ENCODE measurements at regions not wholly inside any gene's neighbourhood (a gene's known extent, or its start where the extent isn't known, plus 50 kb on each side); places are given as distances from the start of the nearest gene placed in this dataset.
"Not testable (repeated sequence)": the region's sequence is repeated elsewhere in the genome, so short reads cannot be mapped to it uniquely, and the experiment has no call there.

DNA sequence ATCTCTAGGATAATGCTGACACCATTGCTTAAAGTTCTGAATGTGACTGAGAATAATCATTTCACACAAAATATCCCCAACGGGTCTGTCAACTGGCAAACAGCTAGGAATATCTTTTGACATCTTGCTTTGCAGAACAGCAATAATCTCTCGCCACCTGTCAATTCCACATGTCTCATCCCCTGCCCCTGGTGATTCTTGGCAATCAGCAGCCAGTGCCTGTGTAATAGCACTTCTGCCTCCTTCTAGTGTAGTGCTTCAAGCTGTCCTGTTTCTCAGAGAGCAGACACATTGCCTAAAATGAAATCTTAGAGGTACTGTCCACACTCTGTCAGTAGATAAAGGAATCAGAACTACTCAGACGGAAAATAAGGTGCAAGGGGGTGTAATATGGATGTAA, 984.4 kb downstream of the LTN1 start:
- H3K36me3 Mint-ChIP-seq; H3K9me3 Mint-ChIP-seq; H3K4me1 ChIP-seq (ENCODE audit: control insufficient read depth in 2 of 2, insufficient read depth in 2 of 2, low read length in 2 of 2); H3K9me3 ChIP-seq (ENCODE audit: control insufficient read depth in 2 of 3, low read length in 3 of 3); H3K4me1 Mint-ChIP-seq; H3K4me3 ChIP-seq (ENCODE audit: low read length); H3K27ac ChIP-seq (ENCODE audit: low read depth, low read length); ATAC-seq; H3K27ac Mint-ChIP-seq; intact Hi-C loops (cut with micrococcal nuclease); H3K27me3 ChIP-seq (ENCODE audit: control insufficient read depth in 2 of 2, insufficient read depth in 2 of 2, low read length in 2 of 2); CTCF ChIA-PET; DNase-seq; H3K27me3 Mint-ChIP-seq; H3K4me3 Mint-ChIP-seq; POLR2A ChIA-PET; H3K36me3 ChIP-seq (ENCODE audit: control insufficient read depth in 2 of 3, insufficient read depth in 3 of 3, low read length in 3 of 3): not testable (repeated sequence)

- H3K4me3 ChIP-seq (ENCODE audit: low read length); H3K4me1 ChIP-seq (ENCODE audit: control insufficient read depth in 2 of 2, insufficient read depth in 2 of 2, low read length in 2 of 2); intact Hi-C loops (cut with micrococcal nuclease); CTCF ChIA-PET; H3K27me3 ChIP-seq (ENCODE audit: control insufficient read depth in 2 of 2, insufficient read depth in 2 of 2, low read length in 2 of 2); H3K9me3 ChIP-seq (ENCODE audit: control insufficient read depth in 2 of 3, low read length in 3 of 3); ATAC-seq; POLR2A ChIA-PET; H3K27me3 Mint-ChIP-seq; H3K36me3 ChIP-seq (ENCODE audit: control insufficient read depth in 2 of 3, insufficient read depth in 3 of 3, low read length in 3 of 3); H3K27ac Mint-ChIP-seq; H3K4me3 Mint-ChIP-seq; H3K4me1 Mint-ChIP-seq; H3K27ac ChIP-seq (ENCODE audit: low read depth, low read length); H3K36me3 Mint-ChIP-seq; DNase-seq; H3K9me3 Mint-ChIP-seq: not testable (repeated sequence)
Observed at GRCh38 chr21:28003627-28004026, 989.0 kb downstream of the LTN1 start.

DNA sequence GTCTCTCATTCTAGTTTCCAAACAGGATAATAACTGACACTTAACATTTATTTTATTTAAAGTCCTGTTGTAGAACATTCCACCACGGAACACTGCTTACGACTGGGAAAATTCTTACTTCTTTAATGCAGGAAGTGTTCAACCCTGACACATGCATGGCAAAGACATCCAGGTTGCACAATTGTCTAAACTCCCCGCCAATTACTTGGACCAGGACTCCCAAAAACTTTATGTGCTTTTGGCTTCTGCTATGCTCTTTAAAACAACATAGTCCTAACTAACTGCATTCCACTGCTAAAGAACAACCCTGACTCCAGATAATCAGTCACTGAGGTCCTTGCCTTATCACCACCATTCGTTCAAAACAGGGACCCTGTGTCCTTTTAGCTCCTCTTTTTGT, 995.8 kb downstream of the LTN1 start:
- H3K9me3 ChIP-seq (ENCODE audit: control insufficient read depth in 2 of 3, low read length in 3 of 3): not testable (repeated sequence)

DNA sequence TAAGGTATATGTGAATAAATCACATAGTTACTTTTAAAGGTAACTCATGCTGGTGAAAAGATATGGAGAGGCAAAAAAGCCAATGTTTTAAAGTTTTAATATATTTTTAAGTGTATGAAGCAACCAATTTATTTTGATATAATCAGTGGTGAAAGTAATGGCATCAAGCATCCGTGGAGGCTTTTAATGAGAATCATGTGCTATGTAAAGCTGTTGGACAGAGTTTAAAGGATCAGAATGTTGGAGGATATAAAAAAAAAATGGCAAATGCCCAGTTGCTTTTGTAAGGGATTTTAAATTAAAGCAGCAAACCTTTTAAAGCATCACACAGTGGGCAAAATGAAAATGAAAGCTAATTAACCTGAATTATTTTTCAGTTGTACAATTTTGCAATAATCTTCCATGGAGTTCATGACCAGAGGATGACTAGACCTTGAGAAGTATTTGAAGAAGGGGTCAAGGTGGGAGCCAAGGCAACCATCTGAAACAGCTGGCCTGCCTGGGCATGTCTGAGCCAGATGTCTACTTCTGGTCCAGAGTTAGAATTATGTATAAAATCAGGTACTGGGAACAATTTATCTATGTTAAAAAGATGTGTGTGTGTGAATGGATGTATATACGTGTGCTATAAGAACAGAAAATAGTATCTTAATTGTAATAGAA, 1007.9 kb downstream of the LTN1 start:
- H3K4me3 Mint-ChIP-seq; H3K4me3 ChIP-seq (ENCODE audit: low read length); ATAC-seq; DNase-seq; H3K27me3 ChIP-seq (ENCODE audit: control insufficient read depth in 2 of 2, insufficient read depth in 2 of 2, low read length in 2 of 2); H3K27ac ChIP-seq (ENCODE audit: low read depth, low read length); H3K27ac Mint-ChIP-seq; H3K36me3 Mint-ChIP-seq; H3K9me3 Mint-ChIP-seq; H3K27me3 Mint-ChIP-seq; H3K4me1 ChIP-seq (ENCODE audit: control insufficient read depth in 2 of 2, insufficient read depth in 2 of 2, low read length in 2 of 2); H3K4me1 Mint-ChIP-seq; intact Hi-C loops (cut with micrococcal nuclease); CTCF ChIA-PET; H3K36me3 ChIP-seq (ENCODE audit: control insufficient read depth in 2 of 3, insufficient read depth in 3 of 3, low read length in 3 of 3); H3K9me3 ChIP-seq (ENCODE audit: control insufficient read depth in 2 of 3, low read length in 3 of 3); POLR2A ChIA-PET: not testable (repeated sequence)

More for the DNA sequence above, 995.8 kb downstream of the LTN1 start:
- H3K9me3 Mint-ChIP-seq; DNase-seq; H3K4me1 ChIP-seq (ENCODE audit: control insufficient read depth in 2 of 2, insufficient read depth in 2 of 2, low read length in 2 of 2); H3K27ac Mint-ChIP-seq; POLR2A ChIA-PET; CTCF ChIA-PET; intact Hi-C loops (cut with micrococcal nuclease); H3K36me3 Mint-ChIP-seq; ATAC-seq; H3K4me3 ChIP-seq (ENCODE audit: low read length); H3K27me3 Mint-ChIP-seq; H3K27me3 ChIP-seq (ENCODE audit: control insufficient read depth in 2 of 2, insufficient read depth in 2 of 2, low read length in 2 of 2); H3K36me3 ChIP-seq (ENCODE audit: control insufficient read depth in 2 of 3, insufficient read depth in 3 of 3, low read length in 3 of 3); H3K4me1 Mint-ChIP-seq; H3K27ac ChIP-seq (ENCODE audit: low read depth, low read length); H3K4me3 Mint-ChIP-seq: not testable (repeated sequence)

DNA sequence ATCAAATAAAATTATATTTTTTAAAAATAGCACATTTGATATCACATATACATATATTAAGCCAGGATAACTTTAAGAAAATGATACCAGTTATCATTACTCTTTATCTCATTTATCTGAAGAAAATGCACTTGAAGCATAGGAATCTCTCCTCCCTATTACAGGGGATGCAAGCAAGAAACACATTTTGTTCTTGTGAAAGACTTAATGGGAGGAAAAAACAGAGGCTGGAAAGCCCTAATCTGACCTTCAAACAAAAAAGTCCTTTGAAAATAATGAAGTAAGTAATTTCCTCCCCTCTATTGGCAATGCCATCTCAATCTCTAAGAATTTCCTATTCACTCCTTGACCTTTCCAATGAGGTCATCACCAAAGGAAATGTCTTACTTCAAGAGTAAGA, 1012.6 kb upstream of the ADAMTS5 start:
- H3K36me3 ChIP-seq (ENCODE audit: control insufficient read depth in 2 of 3, insufficient read depth in 3 of 3, low read length in 3 of 3); H3K9me3 ChIP-seq (ENCODE audit: control insufficient read depth in 2 of 3, low read length in 3 of 3); POLR2A ChIA-PET; H3K4me3 Mint-ChIP-seq; H3K36me3 Mint-ChIP-seq; H3K4me1 Mint-ChIP-seq; H3K27me3 Mint-ChIP-seq; intact Hi-C loops (cut with micrococcal nuclease); H3K4me3 ChIP-seq (ENCODE audit: low read length); H3K27ac ChIP-seq (ENCODE audit: low read depth, low read length); ATAC-seq; H3K27me3 ChIP-seq (ENCODE audit: control insufficient read depth in 2 of 2, insufficient read depth in 2 of 2, low read length in 2 of 2); H3K4me1 ChIP-seq (ENCODE audit: control insufficient read depth in 2 of 2, insufficient read depth in 2 of 2, low read length in 2 of 2); H3K9me3 Mint-ChIP-seq; H3K27ac Mint-ChIP-seq; CTCF ChIA-PET; DNase-seq: not testable (repeated sequence)

GRCh38 chr21:27975514-27975913, 1008.6 kb upstream of the ADAMTS5 start:
- Mint-ChIP-seq H3K9me3 (peaks cover 0 to 12% (median 3%) of the 10 kb centered on the region in 11 donors), H3K4me3 (no peak overlapping the region), H3K4me1 (no peaks in the 10 kb centered on the region), H3K36me3 (no peaks in the 10 kb centered on the region), H3K27ac (no peak overlapping the region), H3K27me3 (no peaks in the 10 kb centered on the region)
- no peak overlapping the region for H3K27ac ChIP-seq (ENCODE audit: low read depth, low read length)
- no peaks in the 10 kb centered on the region for H3K9me3 ChIP-seq (ENCODE audit: control insufficient read depth in 2 of 3, low read length in 3 of 3)
- DNase-seq (no peak), ATAC-seq (no peak)
- intact Hi-C loops (cut with micrococcal nuclease): no loop called here
- H3K4me3 ChIP-seq (ENCODE audit: low read length): no peak overlapping the region
- H3K27me3 ChIP-seq (ENCODE audit: control insufficient read depth in 2 of 2, insufficient read depth in 2 of 2, low read length in 2 of 2): no peaks in the 10 kb centered on the region
- H3K4me1 ChIP-seq (ENCODE audit: control insufficient read depth in 2 of 2, insufficient read depth in 2 of 2, low read length in 2 of 2): no peaks in the 10 kb centered on the region
- CTCF ChIA-PET: no interaction called here
- POLR2A ChIA-PET: no interaction called here
- H3K36me3 ChIP-seq (ENCODE audit: control insufficient read depth in 2 of 3, insufficient read depth in 3 of 3, low read length in 3 of 3): no peaks in the 10 kb centered on the region

DNA sequence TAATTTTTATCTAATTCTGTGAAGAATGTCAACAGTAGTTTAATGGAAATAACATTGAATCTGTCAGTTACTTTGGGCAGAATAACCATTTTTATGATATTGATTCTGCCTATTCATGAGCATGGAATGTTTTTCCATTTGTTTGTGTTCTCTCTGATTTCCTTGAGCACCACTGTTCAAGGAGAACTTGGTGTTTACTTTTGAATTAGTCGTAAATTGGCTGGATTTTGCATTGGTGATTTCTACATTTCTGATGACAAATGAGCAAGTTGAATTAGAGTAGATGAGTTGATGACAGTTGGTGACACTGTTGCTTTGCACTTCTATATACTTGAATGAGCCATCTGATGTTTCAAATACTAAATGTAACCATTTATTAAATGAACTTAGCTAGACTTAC, 1007.3 kb upstream of the ADAMTS5 start:
- POLR2A ChIA-PET; H3K9me3 ChIP-seq (ENCODE audit: control insufficient read depth in 2 of 3, low read length in 3 of 3); CTCF ChIA-PET; H3K27me3 ChIP-seq (ENCODE audit: control insufficient read depth in 2 of 2, insufficient read depth in 2 of 2, low read length in 2 of 2); intact Hi-C loops (cut with micrococcal nuclease); H3K4me1 ChIP-seq (ENCODE audit: control insufficient read depth in 2 of 2, insufficient read depth in 2 of 2, low read length in 2 of 2); H3K36me3 ChIP-seq (ENCODE audit: control insufficient read depth in 2 of 3, insufficient read depth in 3 of 3, low read length in 3 of 3); H3K27ac ChIP-seq (ENCODE audit: low read depth, low read length); H3K4me1 Mint-ChIP-seq; H3K4me3 Mint-ChIP-seq; DNase-seq; H3K27ac Mint-ChIP-seq; H3K4me3 ChIP-seq (ENCODE audit: low read length); H3K27me3 Mint-ChIP-seq; H3K36me3 Mint-ChIP-seq; ATAC-seq: not testable (repeated sequence)
- H3K9me3 Mint-ChIP-seq: peaks cover 0 to 12% (median 3%) of the 10 kb centered on the region in 11 donors
